ENCODE measurements at regions not wholly inside any gene's neighbourhood (a gene's known extent, or its start where the extent isn't known, plus 50 kb on each side); places are given as distances from the start of the nearest gene placed in this dataset.

GRCh38 chr5:31049461-31049860, 144.0 kb upstream of the CDH6 start:
- intact Hi-C loops (cut with DNase I; ENCODE audit: low total_unique reads) = no loop called here
- TF ChIP-seq CTCF (IDR thresholded peaks at IDR 0.05) (no peak), POLR2A (IDR thresholded peaks at IDR 0.05) (no peak)
- no peaks in the 10 kb centered on the region for H3K4me1 ChIP-seq
- no peaks in the 10 kb centered on the region for H3K9me3 ChIP-seq
- no peak for DNase-seq
- no peaks in the 10 kb centered on the region for H3K27me3 ChIP-seq
- H3K36me3 ChIP-seq (ENCODE audit: low read depth, missing control alignments) = no peaks in the 10 kb centered on the region
- WGBS, 2 donors = 64 to 85% methylated on average over 3 of the region's 3 CpGs
- no peak overlapping the region for H3K4me3 ChIP-seq
- no peak overlapping the region for H3K27ac ChIP-seq

- intact Hi-C loops (cut with DNase I; ENCODE audit: low total_unique reads) = no loop called here
- Histone ChIP-seq H3K4me3 (no peak overlapping the region), H3K9me3 (no peaks in the 10 kb centered on the region), H3K27ac (no peak overlapping the region), H3K4me1 (no peaks in the 10 kb centered on the region), H3K27me3 (no peaks in the 10 kb centered on the region), H3K36me3 (ENCODE audit: low read depth, missing control alignments) (no peaks in the 10 kb centered on the region)
- TF ChIP-seq CTCF (IDR thresholded peaks at IDR 0.05) (no peak), POLR2A (IDR thresholded peaks at IDR 0.05) (no peak)
- 66% methylated on average over 8 of the region's 8 CpGs for WGBS, 2 donors
- DNase-seq = no peak
Observed at GRCh38 chr5:31048282-31049270, 144.9 kb upstream of the CDH6 start.

GRCh38 chr5:31047621-31048020, 145.9 kb upstream of the CDH6 start:
- no peak for TF ChIP-seq CTCF (IDR thresholded peaks at IDR 0.05)
- no peak for TF ChIP-seq POLR2A (IDR thresholded peaks at IDR 0.05)
- Histone ChIP-seq H3K36me3 (ENCODE audit: low read depth, missing control alignments) (no peaks in the 10 kb centered on the region), H3K9me3 (no peaks in the 10 kb centered on the region), H3K27me3 (no peaks in the 10 kb centered on the region), H3K4me1 (no peaks in the 10 kb centered on the region), H3K27ac (no peak overlapping the region), H3K4me3 (no peak overlapping the region)
- intact Hi-C loops (cut with DNase I; ENCODE audit: low total_unique reads) = no loop called here
- WGBS, 2 donors = 54 to 60% methylated on average over 2 of the region's 2 CpGs
- DNase-seq = no peak

GRCh38 chr5:31047007-31047406, 146.5 kb upstream of the CDH6 start:
- H3K27me3 ChIP-seq = no peaks in the 10 kb centered on the region
- H3K27ac ChIP-seq = no peak overlapping the region
- 66 to 68% methylated on average over 5 of the region's 5 CpGs for WGBS, 2 donors
- TF ChIP-seq POLR2A (IDR thresholded peaks at IDR 0.05) (no peak), CTCF (IDR thresholded peaks at IDR 0.05) (no peak)
- H3K36me3 ChIP-seq (ENCODE audit: low read depth, missing control alignments) = no peaks in the 10 kb centered on the region
- H3K9me3 ChIP-seq = no peaks in the 10 kb centered on the region
- H3K4me3 ChIP-seq = no peak overlapping the region
- no peak for DNase-seq
- H3K4me1 ChIP-seq = no peaks in the 10 kb centered on the region
- intact Hi-C loops (cut with DNase I; ENCODE audit: low total_unique reads) = no loop called here

- Histone ChIP-seq H3K4me3 (no peak overlapping the region), H3K27me3 (no peaks in the 10 kb centered on the region), H3K36me3 (ENCODE audit: low read depth, missing control alignments) (no peaks in the 10 kb centered on the region), H3K4me1 (no peaks in the 10 kb centered on the region), H3K27ac (no peak overlapping the region), H3K9me3 (no peaks in the 10 kb centered on the region)
- no peak for TF ChIP-seq POLR2A (IDR thresholded peaks at IDR 0.05)
- TF ChIP-seq CTCF (IDR thresholded peaks at IDR 0.05) = no peak
- no peak for DNase-seq
- intact Hi-C loops (cut with DNase I; ENCODE audit: low total_unique reads) = no loop called here
- WGBS, 2 donors = 78 to 80% methylated on average over 4 of the region's 4 CpGs
Observed at GRCh38 chr5:31036411-31036810, 157.1 kb upstream of the CDH6 start.

All from testis (tissue), 2 donors.